Esophagus squamous epithelium (tissue), 4 donors: ENCODE measurements at regions not wholly inside any gene's neighbourhood (a gene's known extent, or its start where the extent isn't known, plus 50 kb on each side); places are given as distances from the start of the nearest gene placed in this dataset.

Experiments
- POLR2A ChIP-seq, 4 donors: fragments of 450-650 bp; IDR thresholded peaks; one replicate each; pipeline ENCODE4 v1.6.1; 2017; ENCODE audit warnings: antibody characterized with exemption in 4 of 4, mild to moderate bottlenecking in 4 of 4, moderate library complexity in 3 of 4
- TF ChIP-seq, protein P1 (sequence below), 6 experiments: fragments of 450-650 bp in 4 of 6; fragments of 200-600 bp in 2 of 6; sonication (generic) in 2 of 6; IDR thresholded peaks; one replicate each; pipeline ENCODE4 v1.5.1; 2016 to 2019; ENCODE audit warnings: antibody characterized with exemption in 6 of 6, mild to moderate bottlenecking in 4 of 6, moderate library complexity in 4 of 6

DNA sequence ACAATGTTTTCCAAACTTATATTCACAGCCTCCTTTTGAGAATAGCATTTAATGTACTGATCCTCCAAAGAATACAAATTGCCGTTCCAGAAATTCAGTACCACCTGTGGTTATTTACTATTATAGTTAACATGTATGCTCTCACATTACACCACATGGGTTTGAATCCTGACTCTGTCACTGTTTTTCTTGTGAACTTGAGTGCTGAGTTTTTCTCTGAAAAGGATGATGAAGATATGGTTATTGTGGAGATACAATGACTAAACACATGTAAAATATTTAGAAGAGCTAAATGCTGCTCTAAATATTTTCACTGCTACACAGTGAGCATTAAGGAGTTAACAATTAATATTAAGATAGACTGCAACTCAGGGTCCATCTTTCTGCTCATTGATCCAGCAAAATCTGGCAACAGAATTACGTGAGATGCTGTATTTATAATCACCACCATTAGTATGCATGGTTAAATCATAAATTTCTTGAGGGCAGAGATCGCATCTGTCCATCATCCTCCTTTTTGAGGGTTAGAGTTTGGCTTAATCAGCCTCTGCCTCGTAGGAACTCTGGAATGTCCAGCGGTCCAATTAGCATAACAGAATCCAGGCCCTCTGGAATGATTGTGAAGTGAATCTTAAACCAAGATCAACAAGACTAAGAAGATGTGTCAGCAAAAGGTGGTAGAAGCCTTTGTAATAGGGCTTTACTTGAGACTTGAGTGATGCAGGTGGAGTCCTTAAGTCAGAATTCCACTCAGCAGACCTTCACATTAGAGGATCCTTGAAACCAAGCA lies 152.8 kb downstream of the MACC1 start:
- TF ChIP-seq POLR2A (IDR thresholded peaks at IDR 0.05) = no peak
- TF ChIP-seq, protein P1, sequence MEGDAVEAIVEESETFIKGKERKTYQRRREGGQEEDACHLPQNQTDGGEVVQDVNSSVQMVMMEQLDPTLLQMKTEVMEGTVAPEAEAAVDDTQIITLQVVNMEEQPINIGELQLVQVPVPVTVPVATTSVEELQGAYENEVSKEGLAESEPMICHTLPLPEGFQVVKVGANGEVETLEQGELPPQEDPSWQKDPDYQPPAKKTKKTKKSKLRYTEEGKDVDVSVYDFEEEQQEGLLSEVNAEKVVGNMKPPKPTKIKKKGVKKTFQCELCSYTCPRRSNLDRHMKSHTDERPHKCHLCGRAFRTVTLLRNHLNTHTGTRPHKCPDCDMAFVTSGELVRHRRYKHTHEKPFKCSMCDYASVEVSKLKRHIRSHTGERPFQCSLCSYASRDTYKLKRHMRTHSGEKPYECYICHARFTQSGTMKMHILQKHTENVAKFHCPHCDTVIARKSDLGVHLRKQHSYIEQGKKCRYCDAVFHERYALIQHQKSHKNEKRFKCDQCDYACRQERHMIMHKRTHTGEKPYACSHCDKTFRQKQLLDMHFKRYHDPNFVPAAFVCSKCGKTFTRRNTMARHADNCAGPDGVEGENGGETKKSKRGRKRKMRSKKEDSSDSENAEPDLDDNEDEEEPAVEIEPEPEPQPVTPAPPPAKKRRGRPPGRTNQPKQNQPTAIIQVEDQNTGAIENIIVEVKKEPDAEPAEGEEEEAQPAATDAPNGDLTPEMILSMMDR (IDR thresholded peaks at IDR 0.05) = no peak
